Mesendoderm (in vitro differentiated cells): ENCODE measurements at regions not wholly inside any gene's neighbourhood (a gene's known extent, or its start where the extent isn't known, plus 50 kb on each side); places are given as distances from the start of the nearest gene placed in this dataset.

Experiments
- DNase-seq: peaks from one replicate; pipeline ENCODE4 v3.0.0; 2013
- H2AK5ac ChIP-seq: 2 replicates; pipeline ENCODE4 v1.6.1; 2013; ENCODE audit warnings: low read length, inconsistent platforms
- H2BK120ac ChIP-seq: 2 replicates; pipeline ENCODE4 v1.6.1; 2013; ENCODE audit warnings: low read depth, mild to moderate bottlenecking, low read length, moderate library complexity, mixed read lengths
- H2BK15ac ChIP-seq: replicated peaks from 2 replicates; pipeline ENCODE4 v1.6.1; 2013; ENCODE audit warnings: low read depth, mild to moderate bottlenecking, moderate library complexity
- H2BK5ac ChIP-seq: 2 replicates; pipeline ENCODE4 v1.6.1; 2013; ENCODE audit warnings: low read length, inconsistent platforms
- H3K18ac ChIP-seq: 2 replicates; pipeline ENCODE4 v1.6.1; 2013; ENCODE audit warnings: mild to moderate bottlenecking, low read length, mixed read lengths
- H3K23ac ChIP-seq: one replicate; pipeline ENCODE4 v1.6.1; 2013; ENCODE audit warnings: low read length
- H3K27ac ChIP-seq: 2 replicates; pipeline ENCODE4 v1.5.1; 2013; ENCODE audit warnings: low read depth, mild to moderate bottlenecking, inconsistent platforms, low read length, moderate library complexity
- H3K27me3 ChIP-seq: 2 replicates; pipeline ENCODE4 v1.6.1; 2013; ENCODE audit warnings: low read length, control low read depth, mild to moderate bottlenecking, inconsistent platforms; ENCODE audit not compliant: insufficient read depth, poor library complexity
- H3K36me3 ChIP-seq: 2 replicates; pipeline ENCODE4 v1.6.1; 2013; ENCODE audit warnings: low read length, inconsistent platforms; ENCODE audit not compliant: control insufficient read depth, insufficient read depth
- H3K4ac ChIP-seq: one replicate; pipeline ENCODE4 v1.6.1; 2013; ENCODE audit warnings: low read depth, mild to moderate bottlenecking, low read length, moderate library complexity
- H3K4me1 ChIP-seq: 2 replicates; pipeline ENCODE4 v1.6.1; 2013; ENCODE audit warnings: low read depth, low read length, inconsistent platforms; ENCODE audit not compliant: control insufficient read depth
- H3K4me2 ChIP-seq: 2 replicates; pipeline ENCODE4 v1.6.1; 2013; ENCODE audit warnings: low read length
- H3K4me3 ChIP-seq: 2 replicates; pipeline ENCODE4 v1.5.1; 2013; ENCODE audit warnings: mild to moderate bottlenecking, low read length
- H3K56ac ChIP-seq: one replicate; pipeline ENCODE4 v1.6.1; 2013; ENCODE audit warnings: low read length
- H3K79me1 ChIP-seq: 2 replicates; pipeline ENCODE4 v1.6.1; 2013; ENCODE audit warnings: low read length, inconsistent platforms
- H3K79me2 ChIP-seq: 2 replicates; pipeline ENCODE4 v1.6.1; 2013; ENCODE audit warnings: mild to moderate bottlenecking, low read length; ENCODE audit not compliant: control insufficient read depth, insufficient read depth
- H3K9ac ChIP-seq: 2 replicates; pipeline ENCODE4 v1.6.1; 2013; ENCODE audit warnings: low read length, inconsistent platforms
- H4K5ac ChIP-seq: one replicate; pipeline ENCODE4 v1.6.1; 2013; ENCODE audit warnings: low read length
- H4K8ac ChIP-seq: one replicate; pipeline ENCODE4 v1.6.1; 2013; ENCODE audit warnings: low read depth, mild to moderate bottlenecking, control low read depth, low read length, moderate library complexity
- WGBS: extraction: QIAGEN DNeasy Blood & Tissue Kit; methylation state at CpG from one replicate; pipeline ENCODE4 v1.1.7; 2013; ENCODE audit warnings: low lambda C conversion rate, missing lambda C conversion rate; ENCODE audit not compliant: insufficient coverage; ENCODE audit errors: extremely low coverage; 5-methylcytosine and 5-hydroxymethylcytosine counted together

DNA sequence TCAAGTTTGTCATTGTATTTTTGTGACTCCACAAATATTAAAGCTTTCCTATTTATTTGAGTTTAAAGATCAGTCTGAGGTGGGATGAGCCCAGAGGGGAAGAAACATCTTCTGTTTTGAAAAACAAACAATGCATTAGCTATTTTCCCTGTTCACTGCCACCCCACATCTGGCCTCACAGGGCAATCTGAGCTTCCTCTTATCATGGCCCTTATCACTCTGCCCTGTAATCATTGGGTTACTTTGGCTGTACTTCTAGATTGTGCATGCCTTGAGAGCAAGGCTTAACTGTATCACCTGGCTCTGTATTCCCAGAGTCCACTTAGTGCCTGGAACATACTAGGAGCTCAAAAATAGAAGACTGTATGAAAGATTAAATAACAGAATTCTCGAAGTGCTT lies 241.6 kb upstream of the NT5C1B start:
- Histone ChIP-seq H4K5ac (no peak overlapping the region), H3K9ac (no peak overlapping the region), H3K4me1 (peaks cover 6% of the 10 kb centered on the region), H3K27me3 (no peaks in the 10 kb centered on the region), H3K4me3 (no peak overlapping the region), H2BK15ac (no peak overlapping the region), H3K23ac (no peak overlapping the region), H3K4ac (no peak overlapping the region), H2BK5ac (no peak overlapping the region), H3K27ac (no peak overlapping the region), H2BK120ac (no peak overlapping the region), H2AK5ac (no peak overlapping the region), H3K56ac (no peak overlapping the region), H3K18ac (no peak overlapping the region), H3K4me2 (no peak overlapping the region), H3K79me2 (no peaks in the 10 kb centered on the region), H3K36me3 (no peaks in the 10 kb centered on the region), H3K79me1 (no peaks in the 10 kb centered on the region), H4K8ac (no peak overlapping the region)
- no CpG with 5 or more reads among the region's 1 CpG for WGBS
- peak; percentile 85 for DNase-seq

DNA sequence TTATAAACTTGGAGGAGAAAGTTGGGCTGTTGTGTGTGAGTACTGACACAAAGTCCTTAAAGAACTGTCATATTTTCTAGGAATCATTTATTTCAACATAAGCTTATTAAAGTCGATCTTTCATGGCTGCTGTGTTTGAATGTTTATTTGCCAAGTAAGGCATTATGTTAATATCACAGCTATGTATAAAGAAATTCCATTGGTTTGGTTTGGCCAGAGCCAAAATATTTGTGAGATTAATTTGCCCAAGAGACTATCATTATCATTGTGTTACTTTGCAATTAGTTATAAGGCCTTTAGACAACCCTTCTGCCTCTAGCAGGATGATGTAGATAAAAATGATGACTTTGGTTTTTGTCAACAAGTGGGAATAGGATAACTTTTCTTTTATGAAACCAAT lies 240.6 kb upstream of the NT5C1B start:
- no peak overlapping the region for H2AK5ac ChIP-seq
- no peak overlapping the region for H4K8ac ChIP-seq
- no peak overlapping the region for H2BK15ac ChIP-seq
- no peaks in the 10 kb centered on the region for H3K79me2 ChIP-seq
- no CpG with 5 or more reads among the region's 1 CpG for WGBS
- H3K27me3 ChIP-seq: no peaks in the 10 kb centered on the region
- no peak overlapping the region for H3K4ac ChIP-seq
- H3K56ac ChIP-seq: no peak overlapping the region
- no peaks in the 10 kb centered on the region for H3K79me1 ChIP-seq
- H3K27ac ChIP-seq: no peak overlapping the region
- H3K36me3 ChIP-seq: no peaks in the 10 kb centered on the region
- peaks cover 6% of the 10 kb centered on the region for H3K4me1 ChIP-seq
- no peak overlapping the region for H3K18ac ChIP-seq
- no peak overlapping the region for H2BK5ac ChIP-seq
- H4K5ac ChIP-seq: no peak overlapping the region
- H3K9ac ChIP-seq: no peak overlapping the region
- DNase-seq: no peak
- H3K23ac ChIP-seq: no peak overlapping the region
- no peak overlapping the region for H3K4me3 ChIP-seq
- no peak overlapping the region for H3K4me2 ChIP-seq
- H2BK120ac ChIP-seq: no peak overlapping the region

DNA sequence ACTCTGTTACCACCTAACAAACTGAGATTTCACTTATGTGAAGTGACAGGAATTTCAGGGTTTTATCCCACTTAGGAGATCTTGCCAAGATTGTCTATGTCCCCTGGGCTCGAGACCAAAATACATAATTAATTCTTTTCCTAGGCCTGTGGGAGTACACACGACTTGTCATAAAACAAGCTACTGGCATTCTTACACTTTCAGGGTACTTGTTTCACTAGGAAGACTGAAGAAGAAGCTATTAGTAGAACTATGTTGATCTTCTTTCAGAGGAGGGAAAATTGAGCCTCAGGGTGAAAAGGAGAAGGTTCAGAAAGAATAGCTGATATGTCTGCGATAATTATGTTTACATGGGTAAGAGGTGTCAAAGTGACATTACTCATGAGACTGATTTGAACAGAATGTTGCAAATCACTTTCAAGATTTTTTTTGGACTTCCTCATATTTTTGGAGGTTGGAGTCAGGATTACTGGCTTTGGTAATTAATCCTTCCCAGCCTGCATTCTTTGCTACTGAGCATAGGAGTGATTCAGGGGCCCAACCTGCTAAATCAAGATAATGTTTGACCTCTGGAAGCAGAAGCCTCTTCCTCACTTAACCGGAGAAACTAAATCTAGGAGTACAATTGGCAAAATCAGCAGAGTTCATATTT lies 240.0 kb upstream of the NT5C1B start:
- H3K4me3 ChIP-seq: no peak overlapping the region
- DNase-seq: peak; percentile 32
- no peaks in the 10 kb centered on the region for H3K36me3 ChIP-seq
- H2AK5ac ChIP-seq: no peak overlapping the region
- H3K18ac ChIP-seq: no peak overlapping the region
- H2BK5ac ChIP-seq: no peak overlapping the region
- peaks cover 6% of the 10 kb centered on the region for H3K4me1 ChIP-seq
- no peak overlapping the region for H3K4me2 ChIP-seq
- H3K9ac ChIP-seq: no peak overlapping the region
- no peak overlapping the region for H3K4ac ChIP-seq
- H3K27me3 ChIP-seq: no peaks in the 10 kb centered on the region
- H3K79me1 ChIP-seq: no peaks in the 10 kb centered on the region
- H4K8ac ChIP-seq: no peak overlapping the region
- H3K79me2 ChIP-seq: no peaks in the 10 kb centered on the region
- no peak overlapping the region for H2BK15ac ChIP-seq
- H2BK120ac ChIP-seq: no peak overlapping the region
- H4K5ac ChIP-seq: no peak overlapping the region
- H3K56ac ChIP-seq: no peak overlapping the region
- no CpG with 5 or more reads among the region's 4 CpGs for WGBS
- no peak overlapping the region for H3K23ac ChIP-seq
- no peak overlapping the region for H3K27ac ChIP-seq

DNA sequence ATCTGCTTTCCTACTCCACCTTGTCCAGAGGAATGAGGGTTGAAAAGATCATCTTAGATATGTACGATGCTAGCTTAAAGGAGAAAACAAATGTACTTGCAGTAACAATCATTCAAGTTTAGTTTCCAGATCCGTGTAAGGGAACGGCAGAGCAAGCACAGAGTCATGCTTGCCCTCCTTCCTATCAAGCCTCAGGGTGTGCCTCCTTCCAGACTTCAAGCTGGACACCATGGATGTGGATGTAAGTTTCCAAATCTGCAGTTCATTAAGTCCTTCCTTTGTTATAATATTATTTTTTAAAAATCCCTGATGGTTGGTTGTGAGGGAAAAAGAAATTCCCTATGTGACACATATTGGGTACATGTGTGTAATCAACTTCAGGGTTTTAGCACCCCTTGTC lies 238.9 kb upstream of the NT5C1B start:
- DNase-seq: no peak
- H2BK15ac ChIP-seq: no peak overlapping the region
- peaks cover 6% of the 10 kb centered on the region for H3K4me1 ChIP-seq

DNA sequence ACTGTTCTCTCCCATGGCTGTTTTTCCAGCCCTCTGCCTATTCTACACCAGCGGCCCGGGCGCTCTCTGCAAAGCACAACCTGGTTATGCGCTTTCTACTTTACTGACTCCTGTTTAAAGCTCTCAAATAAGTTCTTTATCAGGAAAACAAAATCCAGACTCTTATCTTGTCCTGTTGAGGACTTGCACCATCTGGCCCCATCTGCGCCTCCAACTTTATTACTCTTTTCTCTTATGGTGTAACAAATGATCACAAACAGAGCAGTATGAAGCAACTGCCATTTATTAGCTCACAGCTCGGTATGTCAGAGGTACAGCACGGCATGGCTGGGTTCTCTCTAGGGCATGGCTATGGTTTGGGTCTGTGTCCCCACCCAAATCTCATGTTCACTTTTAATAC lies 236.5 kb upstream of the NT5C1B start:
- no CpG with 5 or more reads among the region's 7 CpGs for WGBS
- Histone ChIP-seq H2BK120ac (no peak overlapping the region), H3K27ac (no peak overlapping the region)

More for the DNA sequence above, 238.9 kb upstream of the NT5C1B start:
- H2BK5ac ChIP-seq: no peak overlapping the region
- no peak overlapping the region for H3K4ac ChIP-seq
- no peak overlapping the region for H3K4me2 ChIP-seq
- H3K56ac ChIP-seq: no peak overlapping the region
- H4K5ac ChIP-seq: no peak overlapping the region
- H3K23ac ChIP-seq: no peak overlapping the region
- no peaks in the 10 kb centered on the region for H3K27me3 ChIP-seq
- no peak overlapping the region for H2BK120ac ChIP-seq
- H2AK5ac ChIP-seq: no peak overlapping the region
- no CpG with 5 or more reads among the region's 3 CpGs for WGBS
- H3K79me2 ChIP-seq: no peaks in the 10 kb centered on the region
- H3K36me3 ChIP-seq: no peaks in the 10 kb centered on the region
- no peak overlapping the region for H3K9ac ChIP-seq
- no peak overlapping the region for H3K18ac ChIP-seq
- no peaks in the 10 kb centered on the region for H3K79me1 ChIP-seq
- H3K27ac ChIP-seq: no peak overlapping the region
- no peak overlapping the region for H3K4me3 ChIP-seq
- no peak overlapping the region for H4K8ac ChIP-seq

DNA sequence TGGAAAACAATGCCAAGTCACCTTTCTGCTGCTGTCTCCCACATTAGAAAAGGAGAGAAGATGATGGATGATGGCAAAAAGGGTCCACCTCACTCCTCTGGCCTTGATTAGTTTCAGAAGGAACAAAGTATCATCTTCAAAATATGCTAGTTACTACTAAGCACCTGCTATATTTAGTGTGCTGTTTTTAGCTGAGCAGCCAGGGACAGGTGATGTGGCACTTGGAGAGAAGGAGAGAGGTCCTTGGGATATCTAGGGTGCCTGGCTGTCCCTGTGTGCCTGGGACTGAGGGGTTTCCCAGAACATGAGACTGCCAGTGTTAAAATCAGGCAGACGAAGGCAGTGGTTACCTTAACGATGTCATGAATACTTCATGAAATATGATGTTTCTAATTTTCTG lies 235.5 kb upstream of the NT5C1B start:
- H3K23ac ChIP-seq: no peak overlapping the region
- H4K8ac ChIP-seq: no peak overlapping the region
- no peaks in the 10 kb centered on the region for H3K27me3 ChIP-seq
- H3K79me2 ChIP-seq: no peaks in the 10 kb centered on the region
- H3K36me3 ChIP-seq: no peaks in the 10 kb centered on the region
- H3K79me1 ChIP-seq: no peaks in the 10 kb centered on the region
- no peak overlapping the region for H2BK120ac ChIP-seq
- H3K4me3 ChIP-seq: no peak overlapping the region
- H2BK5ac ChIP-seq: no peak overlapping the region
- H2AK5ac ChIP-seq: no peak overlapping the region
- no peak overlapping the region for H3K9ac ChIP-seq
- no peaks in the 10 kb centered on the region for H3K4me1 ChIP-seq
- WGBS: no CpG with 5 or more reads among the region's 2 CpGs
- no peak overlapping the region for H4K5ac ChIP-seq
- H3K4ac ChIP-seq: no peak overlapping the region
- no peak overlapping the region for H2BK15ac ChIP-seq
- no peak for DNase-seq
- no peak overlapping the region for H3K4me2 ChIP-seq
- H3K56ac ChIP-seq: no peak overlapping the region
- H3K18ac ChIP-seq: no peak overlapping the region
- H3K27ac ChIP-seq: no peak overlapping the region

More for the DNA sequence above, 236.5 kb upstream of the NT5C1B start:
- no peaks in the 10 kb centered on the region for H3K79me1 ChIP-seq
- no peak overlapping the region for H2BK15ac ChIP-seq
- no peaks in the 10 kb centered on the region for H3K79me2 ChIP-seq
- no peak overlapping the region for H2BK5ac ChIP-seq
- DNase-seq: no peak
- H4K8ac ChIP-seq: no peak overlapping the region
- no peak overlapping the region for H3K18ac ChIP-seq
- H3K4me2 ChIP-seq: no peak overlapping the region
- H3K4me1 ChIP-seq: no peaks in the 10 kb centered on the region
- H3K4me3 ChIP-seq: no peak overlapping the region
- H3K4ac ChIP-seq: no peak overlapping the region
- H4K5ac ChIP-seq: no peak overlapping the region
- no peaks in the 10 kb centered on the region for H3K36me3 ChIP-seq
- no peaks in the 10 kb centered on the region for H3K27me3 ChIP-seq
- H2AK5ac ChIP-seq: no peak overlapping the region
- H3K9ac ChIP-seq: no peak overlapping the region
- no peak overlapping the region for H3K23ac ChIP-seq
- no peak overlapping the region for H3K56ac ChIP-seq
